ENCODE measurements at regions not wholly inside any gene's neighbourhood (a gene's known extent, or its start where the extent isn't known, plus 50 kb on each side); places are given as distances from the start of the nearest gene placed in this dataset.

- H3K79me2 ChIP-seq (ENCODE audit: insufficient read depth, low read length), result no peaks in the 10 kb centered on the region
- H3K27me3 ChIP-seq (ENCODE audit: insufficient read depth, low read length, poor library complexity, severe bottlenecking), result no peaks in the 10 kb centered on the region
- peak overlapping the region; percentile 78 for H2AFZ ChIP-seq (ENCODE audit: low read length)
- no peaks in the 10 kb centered on the region for H4K20me1 ChIP-seq (ENCODE audit: insufficient read depth, low read length, poor library complexity, severe bottlenecking)
- peak overlapping the region; percentile 57 for H3K4me3 ChIP-seq (ENCODE audit: low read length, poor library complexity, severe bottlenecking)
- TF ChIP-seq EZH2phosphoT487 (IDR thresholded peaks at IDR 0.05; ENCODE audit: borderline replicate concordance), result no peak
- TF ChIP-seq CTCF (conservative IDR thresholded peaks at IDR 0.05; ENCODE audit: low read length), result peak; percentile 52
- H3K4me2 ChIP-seq (ENCODE audit: low read depth, low read length, poor library complexity, severe bottlenecking), result peak overlapping the region; percentile 74
- no peaks in the 10 kb centered on the region for H3K9me3 ChIP-seq (ENCODE audit: insufficient read depth, low read depth, low read length)
- peaks cover 12% of the 10 kb centered on the region; the same call in 1 of the 2 replicates for H3F3A ChIP-seq (ENCODE audit: low read depth)
- H3K9me2 ChIP-seq (replicated peaks; ENCODE audit: low read depth, low read length), result no peaks in the 10 kb centered on the region
- H3K4me1 ChIP-seq (ENCODE audit: insufficient read depth, low read length, poor library complexity, severe bottlenecking), result peaks cover 25% of the 10 kb centered on the region
- peak overlapping the region; percentile 50 for H3K9ac ChIP-seq (ENCODE audit: low read depth, low read length, poor library complexity, severe bottlenecking)
- no peaks in the 10 kb centered on the region for H3K36me3 ChIP-seq (ENCODE audit: insufficient read depth, low read length)
These were observed 555.6 kb downstream of the PPARGC1A start for GRCh38 chr4:23333946-23334878.

- Histone ChIP-seq H2AFZ (ENCODE audit: low read length) (no peak overlapping the region), H3K9ac (ENCODE audit: low read depth, low read length, poor library complexity, severe bottlenecking) (no peak overlapping the region), H3K9me3 (ENCODE audit: insufficient read depth, low read depth, low read length) (no peaks in the 10 kb centered on the region), H3F3A (ENCODE audit: low read depth) (peaks cover 12% of the 10 kb centered on the region; the same call in 1 of the 2 replicates), H3K27me3 (ENCODE audit: insufficient read depth, low read length, poor library complexity, severe bottlenecking) (no peaks in the 10 kb centered on the region), H3K4me1 (ENCODE audit: insufficient read depth, low read length, poor library complexity, severe bottlenecking) (peaks cover 25% of the 10 kb centered on the region), H3K79me2 (ENCODE audit: insufficient read depth, low read length) (no peaks in the 10 kb centered on the region), H4K20me1 (ENCODE audit: insufficient read depth, low read length, poor library complexity, severe bottlenecking) (no peaks in the 10 kb centered on the region), H3K4me2 (ENCODE audit: low read depth, low read length, poor library complexity, severe bottlenecking) (peak overlapping the region; percentile 74), H3K4me3 (ENCODE audit: low read length, poor library complexity, severe bottlenecking) (no peak overlapping the region), H3K36me3 (ENCODE audit: insufficient read depth, low read length) (no peaks in the 10 kb centered on the region), H3K9me2 (replicated peaks; ENCODE audit: low read depth, low read length) (no peaks in the 10 kb centered on the region)
- TF ChIP-seq CTCF (conservative IDR thresholded peaks at IDR 0.05; ENCODE audit: low read length) (no peak), EZH2phosphoT487 (IDR thresholded peaks at IDR 0.05; ENCODE audit: borderline replicate concordance) (no peak)
These were observed 556.3 kb downstream of the PPARGC1A start for GRCh38 chr4:23333556-23333945.

DNA sequence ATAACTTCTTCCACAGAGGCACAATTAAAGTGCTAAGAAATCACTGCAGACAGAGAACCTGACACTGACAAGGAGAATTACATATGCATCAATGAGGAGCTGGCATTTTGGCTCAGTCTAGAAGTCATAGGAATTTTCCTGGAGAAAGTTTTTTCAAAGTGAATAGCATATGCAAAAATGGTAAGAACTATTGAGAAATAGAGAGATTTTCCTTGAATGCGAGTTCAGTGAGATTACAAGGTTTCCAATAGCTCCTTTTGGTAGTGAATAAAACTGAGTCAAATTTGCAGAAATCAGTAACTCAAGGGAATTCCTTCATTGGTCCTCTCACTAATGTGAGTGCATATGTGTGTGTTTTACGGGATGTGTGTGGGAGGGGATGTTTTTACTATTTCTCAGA lies 557.5 kb downstream of the PPARGC1A start:
- Histone ChIP-seq H3K4me3 (ENCODE audit: low read length, poor library complexity, severe bottlenecking) (no peak overlapping the region), H3K79me2 (ENCODE audit: insufficient read depth, low read length) (no peaks in the 10 kb centered on the region), H4K20me1 (ENCODE audit: insufficient read depth, low read length, poor library complexity, severe bottlenecking) (no peaks in the 10 kb centered on the region), H3K4me2 (ENCODE audit: low read depth, low read length, poor library complexity, severe bottlenecking) (no peak overlapping the region), H3K36me3 (ENCODE audit: insufficient read depth, low read length) (no peaks in the 10 kb centered on the region), H3K9me2 (replicated peaks; ENCODE audit: low read depth, low read length) (no peaks in the 10 kb centered on the region), H3K9me3 (ENCODE audit: insufficient read depth, low read depth, low read length) (no peaks in the 10 kb centered on the region), H2AFZ (ENCODE audit: low read length) (no peak overlapping the region), H3K4me1 (ENCODE audit: insufficient read depth, low read length, poor library complexity, severe bottlenecking) (peaks cover 25% of the 10 kb centered on the region), H3K27me3 (ENCODE audit: insufficient read depth, low read length, poor library complexity, severe bottlenecking) (no peaks in the 10 kb centered on the region), H3K9ac (ENCODE audit: low read depth, low read length, poor library complexity, severe bottlenecking) (no peak overlapping the region), H3F3A (ENCODE audit: low read depth) (peaks cover 12% of the 10 kb centered on the region; the same call in 1 of the 2 replicates)
- TF ChIP-seq CTCF (conservative IDR thresholded peaks at IDR 0.05; ENCODE audit: low read length) (no peak), EZH2phosphoT487 (IDR thresholded peaks at IDR 0.05; ENCODE audit: borderline replicate concordance) (no peak)
